ENCODE measurements at regions not wholly inside any gene's neighbourhood (a gene's known extent, or its start where the extent isn't known, plus 50 kb on each side); places are given as distances from the start of the nearest gene placed in this dataset.

- DNase-seq (no peak), ATAC-seq (ENCODE audit: low FRiP score in 2 of 2) (peak in 1 of 2 donors; percentile 36)
- TF ChIP-seq CTCF (IDR thresholded peaks at IDR 0.05) (no peak), EP300 (IDR thresholded peaks at IDR 0.05) (no peak), POLR2A (IDR thresholded peaks at IDR 0.05) (no peak), POLR2AphosphoS5 (IDR thresholded peaks at IDR 0.05) (no peak)
- Histone ChIP-seq H3K4me1 (no peaks in the 10 kb centered on the region), H3K27ac (no peak overlapping the region), H3K36me3 (no peaks in the 10 kb centered on the region), H3K9me3 (no peaks in the 10 kb centered on the region), H3K4me3 (no peak overlapping the region), H3K27me3 (no peaks in the 10 kb centered on the region)
These were observed 484.2 kb upstream of the HS3ST1 start for GRCh38 chr4:11912886-11913285.

GRCh38 chr4:11910812-11911211, 482.1 kb upstream of the HS3ST1 start:
- H3K9me3 ChIP-seq: no peaks in the 10 kb centered on the region
- H3K27ac ChIP-seq: no peak overlapping the region
- peaks cover 0 to under 1% (median 0%) of the 10 kb centered on the region in 4 donors for H3K4me1 ChIP-seq
- ATAC-seq (ENCODE audit: low FRiP score in 2 of 2) (no peak), DNase-seq (no peak)
- H3K27me3 ChIP-seq: no peaks in the 10 kb centered on the region
- H3K36me3 ChIP-seq: no peaks in the 10 kb centered on the region
- 61 to 72% methylated on average over 3 of the region's 3 CpGs for WGBS, 2 donors
- no peak overlapping the region for H3K4me3 ChIP-seq
- TF ChIP-seq EP300 (IDR thresholded peaks at IDR 0.05) (no peak), POLR2A (IDR thresholded peaks at IDR 0.05) (no peak), POLR2AphosphoS5 (IDR thresholded peaks at IDR 0.05) (no peak), CTCF (IDR thresholded peaks at IDR 0.05) (no peak)

- no peaks in the 10 kb centered on the region for H3K9me3 ChIP-seq
- H3K27ac ChIP-seq: no peak overlapping the region
- TF ChIP-seq POLR2AphosphoS5 (IDR thresholded peaks at IDR 0.05) (no peak), EP300 (IDR thresholded peaks at IDR 0.05) (no peak), CTCF (IDR thresholded peaks at IDR 0.05) (no peak), POLR2A (IDR thresholded peaks at IDR 0.05) (no peak)
- ATAC-seq (ENCODE audit: low FRiP score in 2 of 2): no peak
- no peak for DNase-seq
- no peak overlapping the region for H3K4me3 ChIP-seq
- no peaks in the 10 kb centered on the region for H3K27me3 ChIP-seq
- no peaks in the 10 kb centered on the region for H3K36me3 ChIP-seq
- H3K4me1 ChIP-seq: peaks cover 8 to 12% (median 9%) of the 10 kb centered on the region in 4 donors
- 71 to 78% methylated on average over 4 of the region's 4 CpGs for WGBS, 2 donors
These were observed 480.0 kb upstream of the HS3ST1 start for GRCh38 chr4:11908712-11909111.

GRCh38 chr4:11908205-11908604, 479.5 kb upstream of the HS3ST1 start:
- no peak for TF ChIP-seq POLR2A (IDR thresholded peaks at IDR 0.05)
- TF ChIP-seq EP300 (IDR thresholded peaks at IDR 0.05): no peak
- no peak for TF ChIP-seq POLR2AphosphoS5 (IDR thresholded peaks at IDR 0.05)
- TF ChIP-seq CTCF (IDR thresholded peaks at IDR 0.05): no peak
- H3K4me3 ChIP-seq: no peak overlapping the region
- no peaks in the 10 kb centered on the region for H3K9me3 ChIP-seq
- ATAC-seq (ENCODE audit: low FRiP score in 2 of 2) (no peak), DNase-seq (no peak)
- no peaks in the 10 kb centered on the region for H3K36me3 ChIP-seq
- H3K27me3 ChIP-seq: no peaks in the 10 kb centered on the region
- WGBS, 2 donors: 86 to 95% methylated on average over 3 of the region's 3 CpGs
- H3K4me1 ChIP-seq: peaks cover 8 to 12% (median 9%) of the 10 kb centered on the region in 4 donors
- H3K27ac ChIP-seq: no peak overlapping the region
